GM19351 (cell line): ENCODE measurements at regions not wholly inside any gene's neighbourhood (a gene's known extent, or its start where the extent isn't known, plus 50 kb on each side); places are given as distances from the start of the nearest gene placed in this dataset.
A peak's percentile ranks its signal among the peaks of the same experiment; 100 is the strongest.
"Not testable (repeated sequence)": the region's sequence is repeated elsewhere in the genome, so short reads cannot be mapped to it uniquely, and the experiment has no call there.

ENCODE experiments used
- ATAC-seq: cut with Tn5 transposase; IDR thresholded peaks from one replicate; pipeline ENCODE4 v1.9.1; 2021; ENCODE audit warnings: mild to moderate bottlenecking, moderate library complexity; ENCODE audit not compliant: unreplicated experiment

- no peak for ATAC-seq
Observed at GRCh38 chr3:140752499-140752898, 74.6 kb downstream of the TRIM42 start.

GRCh38 chr3:140753865-140754754 is 76.2 kb downstream of the TRIM42 start:
- no peak for ATAC-seq

DNA sequence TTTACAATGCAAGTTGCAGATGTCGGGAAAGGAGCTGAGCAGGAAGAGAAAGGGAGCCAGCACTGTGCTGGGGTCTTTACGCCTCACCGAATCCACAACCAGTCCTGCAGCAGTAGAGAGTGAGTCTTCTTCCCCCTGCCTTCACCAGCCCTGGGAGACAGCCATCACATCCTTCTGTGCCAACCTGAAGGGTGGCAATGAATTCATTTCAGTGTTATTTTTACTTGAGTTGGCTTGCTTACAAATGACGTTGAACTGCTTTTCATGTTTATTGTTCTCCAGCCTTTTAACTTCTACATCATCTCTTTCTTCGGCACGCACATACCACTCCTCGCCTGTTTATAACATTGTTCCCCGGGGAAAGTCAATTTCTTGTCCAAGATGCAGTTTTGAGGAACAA is 77.1 kb downstream of the TRIM42 start:
- ATAC-seq: no peak

DNA sequence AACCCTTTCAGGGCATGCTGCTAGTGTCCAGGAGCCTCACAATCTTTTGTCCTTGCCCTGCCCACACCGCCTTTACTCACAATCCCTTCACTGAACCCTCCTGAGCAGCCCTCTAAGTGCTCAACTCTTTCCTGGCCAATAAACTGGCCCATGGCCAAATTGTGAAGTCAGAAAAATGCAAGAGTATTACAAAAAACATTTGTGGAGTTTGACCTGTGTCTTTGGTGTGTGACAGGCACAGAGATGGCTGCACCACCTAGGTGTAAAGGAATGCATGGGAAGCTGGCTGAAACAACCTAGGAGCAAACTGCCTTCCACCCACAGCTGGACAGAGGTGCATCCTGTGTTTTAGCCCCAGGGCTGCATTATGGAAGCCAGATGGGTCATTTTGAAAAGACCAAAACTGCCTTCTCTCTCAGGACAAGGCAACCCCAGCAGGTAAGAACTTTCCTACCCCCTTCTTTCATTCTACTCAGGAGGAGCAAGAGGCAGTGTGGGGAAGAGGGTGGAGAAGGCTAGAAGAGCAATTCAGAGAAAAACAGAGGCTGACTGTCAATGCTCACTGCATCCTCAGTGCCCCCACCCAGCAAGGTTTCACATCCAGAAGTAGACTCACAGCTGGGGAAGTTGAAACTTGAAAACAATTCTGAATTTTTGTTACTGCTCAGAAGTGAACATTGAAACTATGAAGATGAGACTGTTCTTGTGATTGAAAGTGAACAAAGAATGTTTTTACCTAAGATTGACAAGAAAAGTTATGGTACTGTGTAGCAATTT is 78.6 kb downstream of the TRIM42 start:
- peak; percentile 80 for ATAC-seq

DNA sequence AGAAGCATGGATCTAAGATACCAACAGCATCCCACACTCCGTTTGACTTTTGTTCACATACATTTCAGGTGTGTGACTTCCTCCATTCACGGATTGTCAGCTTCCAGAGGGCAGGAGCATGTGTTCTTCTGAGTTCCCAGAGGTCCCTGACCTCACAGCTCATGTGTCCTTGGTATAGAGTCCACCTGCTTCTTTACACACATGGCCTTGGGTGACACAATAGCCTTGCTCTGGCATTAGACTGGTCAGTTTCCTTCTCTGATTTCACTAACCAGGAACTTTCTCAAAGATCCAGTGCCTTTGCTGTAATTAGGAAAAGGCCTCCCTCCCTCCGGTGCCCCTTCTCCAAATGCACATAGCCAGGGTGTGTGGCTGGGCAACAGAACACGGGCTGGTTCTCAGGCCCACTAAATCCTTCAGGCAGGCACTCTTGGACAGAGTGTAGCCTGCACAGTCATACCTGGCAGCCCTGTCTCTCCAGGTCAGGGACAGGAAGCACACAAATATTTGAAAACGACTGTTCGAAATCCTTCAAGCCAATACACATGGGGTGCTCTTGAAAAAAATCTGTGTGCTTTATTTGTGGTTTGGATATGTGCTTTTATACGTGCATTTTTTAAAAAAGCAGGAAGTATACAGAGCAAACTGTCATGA is 81.1 kb downstream of the TRIM42 start:
- ATAC-seq: no peak

DNA sequence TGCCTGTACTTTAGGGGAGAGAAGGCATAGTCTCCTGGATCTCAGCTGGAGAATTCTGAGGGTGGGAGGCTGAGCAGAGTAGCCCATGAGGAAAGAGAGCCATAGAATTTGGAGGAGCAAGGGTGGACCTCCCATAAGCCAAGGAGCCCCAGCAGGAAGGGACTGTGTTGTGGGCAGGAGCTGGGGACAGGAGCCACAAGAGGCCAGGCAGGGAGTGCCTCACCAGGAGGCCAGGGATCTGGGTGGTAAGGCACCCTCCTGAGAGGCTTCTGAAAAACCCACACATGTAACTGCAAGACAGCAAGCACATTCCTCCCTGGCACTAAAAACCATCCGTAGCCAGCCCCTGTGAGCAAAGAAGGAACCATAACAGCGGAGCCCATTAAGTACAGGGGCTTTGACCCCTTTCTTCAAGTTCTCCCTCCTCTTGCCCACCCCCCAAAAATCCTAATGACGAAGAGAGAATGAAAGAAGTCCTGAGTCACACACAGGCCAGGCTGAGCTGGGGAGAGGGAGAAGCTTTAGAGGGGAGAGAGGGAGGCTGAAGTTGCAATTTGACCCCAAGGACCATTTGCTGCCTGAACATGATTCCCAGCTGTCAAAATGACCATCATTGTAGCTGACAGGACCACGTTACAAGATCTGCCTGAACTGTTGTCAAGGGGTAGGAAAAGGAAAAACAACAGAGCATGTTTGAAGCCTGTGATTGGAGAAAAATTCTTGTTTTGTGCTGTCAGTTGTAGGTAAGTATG is 82.6 kb downstream of the TRIM42 start:
- no peak for ATAC-seq

- ATAC-seq: no peak
Observed at GRCh38 chr3:140761076-140761639, 83.3 kb downstream of the TRIM42 start.

- ATAC-seq: no peak
Observed at GRCh38 chr3:140762746-140763145, 84.9 kb downstream of the TRIM42 start.

DNA sequence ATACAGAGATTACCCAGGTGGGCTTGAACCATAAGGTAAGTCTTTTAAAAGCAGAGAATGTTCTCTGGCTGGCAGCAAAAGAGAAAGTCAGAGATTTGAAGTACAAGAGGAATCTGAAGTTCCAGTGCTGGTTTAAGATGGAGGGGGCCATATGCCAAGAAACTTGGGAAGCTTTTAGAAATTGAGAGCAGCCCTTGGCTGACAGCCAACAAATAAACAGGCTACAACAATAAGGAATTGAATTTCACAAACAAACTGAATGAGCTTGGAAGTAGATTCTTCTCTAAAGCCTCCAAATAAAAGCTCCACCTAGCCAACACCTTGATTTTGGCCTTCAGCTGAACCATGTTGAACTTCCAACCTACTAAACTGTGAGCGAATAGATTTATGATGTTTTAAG is 85.7 kb downstream of the TRIM42 start:
- ATAC-seq: no peak

GRCh38 chr3:140765246-140765645 is 87.4 kb downstream of the TRIM42 start:
- ATAC-seq: no peak

DNA sequence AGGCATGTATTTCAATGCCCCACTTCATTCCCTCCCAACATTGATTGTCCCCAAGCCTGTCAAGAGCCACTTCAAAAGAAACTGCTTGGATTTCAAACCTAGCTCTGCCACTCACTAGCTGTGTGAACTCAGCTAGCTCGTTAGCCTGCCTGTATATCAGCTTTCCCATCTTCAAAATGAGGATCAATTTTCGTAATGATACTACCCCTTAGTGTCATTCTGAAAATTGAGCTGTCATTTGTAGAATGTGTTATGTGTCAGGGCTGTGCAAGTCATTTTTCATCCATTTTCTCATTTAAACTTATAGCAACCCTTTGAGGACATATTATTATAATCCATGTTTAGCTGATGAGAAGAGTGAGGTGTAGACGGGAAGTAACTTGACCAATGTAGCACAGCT is 88.6 kb downstream of the TRIM42 start:
- no peak for ATAC-seq

DNA sequence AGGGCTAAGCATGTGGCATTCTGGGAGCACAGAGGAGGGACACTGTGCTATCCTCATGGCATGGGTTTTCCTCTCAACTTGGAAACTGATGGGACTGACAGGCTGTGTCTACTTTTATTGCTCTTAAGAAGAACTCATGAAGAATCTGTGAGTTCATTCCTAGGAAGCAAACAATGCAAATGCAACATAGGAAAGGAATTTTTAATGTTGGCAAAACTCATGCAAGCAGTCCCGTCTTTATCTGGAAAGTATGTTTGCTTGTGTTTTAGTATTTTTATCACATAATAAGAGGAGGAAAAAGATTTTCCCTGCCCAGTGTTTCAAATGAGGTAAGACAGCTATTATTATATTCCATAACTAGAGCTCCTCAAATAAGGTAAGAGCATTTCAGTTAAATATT is 89.7 kb downstream of the TRIM42 start:
- no peak for ATAC-seq

GRCh38 chr3:140768941-140769340 is 91.1 kb downstream of the TRIM42 start:
- ATAC-seq: no peak

DNA sequence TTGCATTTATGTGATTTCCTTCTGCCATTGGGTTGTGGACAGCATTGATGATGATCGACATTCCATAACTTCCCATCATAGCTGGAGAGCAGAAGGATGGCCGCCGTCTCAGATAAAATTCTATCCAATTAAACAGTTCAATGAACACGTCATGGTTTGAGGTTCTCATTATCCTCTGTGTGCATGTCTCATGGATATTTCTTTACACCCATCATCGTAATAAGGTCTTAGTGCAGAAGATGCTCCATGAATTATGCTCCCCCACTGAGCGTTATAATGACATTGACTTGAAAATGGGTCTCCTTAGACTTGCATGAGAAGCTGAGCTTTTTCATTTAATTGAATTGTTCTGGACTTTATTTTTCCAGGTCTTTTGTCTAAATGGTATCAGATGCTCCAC is 92.1 kb downstream of the TRIM42 start:
- no peak for ATAC-seq

GRCh38 chr3:140770977-140771667 is 93.3 kb downstream of the TRIM42 start:
- ATAC-seq: no peak

DNA sequence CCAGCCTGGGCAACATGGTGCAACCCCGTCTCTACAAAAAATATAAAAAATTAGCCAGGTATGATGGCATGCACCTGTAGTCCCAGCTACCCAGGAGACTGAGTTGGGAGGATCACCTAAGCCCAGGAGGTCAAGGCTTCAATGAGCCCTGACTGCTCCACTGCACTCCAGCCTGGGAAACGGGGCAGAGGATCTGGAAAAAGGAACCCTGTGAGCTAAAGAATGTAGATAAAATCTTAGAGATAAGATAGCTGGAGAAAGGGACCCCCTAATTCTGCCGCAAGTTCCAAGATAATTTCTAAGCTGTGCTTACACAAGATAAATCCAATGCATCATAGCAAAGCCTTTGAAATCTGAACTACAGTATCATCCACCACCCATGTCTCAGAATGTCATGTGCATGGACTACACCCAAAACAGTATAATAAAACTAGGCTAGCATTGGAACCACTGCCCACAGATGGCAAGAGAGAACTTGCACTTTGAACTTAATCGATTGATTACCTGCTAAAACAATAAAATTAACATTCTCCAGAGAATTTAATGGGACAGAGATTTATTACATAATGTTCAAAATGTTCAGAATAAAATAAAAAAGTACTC is 99.9 kb downstream of the TRIM42 start:
- no peak for ATAC-seq

GRCh38 chr3:140791368-140791767 is 113.5 kb downstream of the TRIM42 start:
- no peak for ATAC-seq

DNA sequence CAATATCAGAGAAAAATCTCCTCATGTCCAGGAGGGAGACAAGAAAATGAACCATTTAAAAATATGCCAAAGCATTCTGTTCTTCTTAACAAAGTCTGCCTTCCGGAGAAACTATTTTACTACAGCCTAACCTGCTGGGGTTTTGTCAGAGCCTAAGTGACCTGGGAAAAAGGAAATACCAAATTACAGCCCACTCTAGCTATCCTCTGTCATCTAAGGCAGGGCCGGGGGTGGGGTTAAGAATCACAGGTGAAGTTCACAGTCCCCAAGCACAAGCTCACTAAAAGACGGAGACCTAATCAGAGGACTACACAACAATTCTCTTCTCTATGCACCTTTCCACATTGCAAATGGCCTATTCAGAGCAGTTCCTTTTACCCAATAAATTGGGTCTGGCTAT is 116.6 kb downstream of the TRIM42 start:
- no peak for ATAC-seq

- ATAC-seq: not testable (repeated sequence)
Observed at GRCh38 chr3:140802898-140803297, 125.0 kb downstream of the TRIM42 start.

GRCh38 chr3:140809316-140809715 is 131.5 kb downstream of the TRIM42 start:
- ATAC-seq: no peak
